GM23338 (cell line): ENCODE measurements at regions not wholly inside any gene's neighbourhood (a gene's known extent, or its start where the extent isn't known, plus 50 kb on each side); places are given as distances from the start of the nearest gene placed in this dataset.
A peak's percentile ranks its signal among the peaks of the same experiment; 100 is the strongest.

Source experiments
- ATAC-seq: fragments of 200-7000 bp; cut with Tn5 transposase; 3 replicates; pipeline ENCODE4 v1.9.1; 2020
- DNase-seq: peaks from one replicate; pipeline ENCODE4 v3.0.0-alpha.2; 2015; ENCODE audit warnings: low spot score
- H2AFZ ChIP-seq: fragments of 200-600 bp; sonication (generic); 2 replicates; pipeline ENCODE4 v1.8.0; 2016; ENCODE audit warnings: antibody characterized with exemption, mild to moderate bottlenecking, moderate library complexity
- H3F3A ChIP-seq: fragments of 200-600 bp; sonication (generic); replicated peaks from 2 replicates; pipeline ENCODE4 v1.8.0; 2017; ENCODE audit warnings: antibody characterized with exemption, mixed run types, low read depth
- H3K27ac ChIP-seq: fragments of 200-600 bp; sonication (generic); 2 replicates; pipeline ENCODE4 v1.6.1; 2016; ENCODE audit warnings: low read depth
- H3K27me3 ChIP-seq: fragments of 200-600 bp; sonication (generic); 2 replicates; pipeline ENCODE4 v1.8.0; 2016; ENCODE audit warnings: mild to moderate bottlenecking, mixed run types, moderate library complexity; ENCODE audit not compliant: insufficient read depth
- H3K36me3 ChIP-seq: fragments of 200-600 bp; sonication (generic); 2 replicates; pipeline ENCODE4 v1.8.0; 2016; ENCODE audit warnings: mild to moderate bottlenecking; ENCODE audit not compliant: insufficient read depth
- H3K4me1 ChIP-seq: fragments of 200-600 bp; sonication (generic); 2 replicates; pipeline ENCODE4 v1.8.0; 2016; ENCODE audit warnings: mild to moderate bottlenecking, moderate library complexity; ENCODE audit not compliant: insufficient read depth
- H3K4me2 ChIP-seq: fragments of 200-600 bp; sonication (generic); 2 replicates; pipeline ENCODE4 v1.7.1; 2017; ENCODE audit warnings: mixed run types
- H3K4me3 ChIP-seq: fragments of 200-600 bp; sonication (generic); 2 replicates; pipeline ENCODE4 v1.6.1; 2016; ENCODE audit warnings: mixed run types
- H3K79me2 ChIP-seq: fragments of 200-600 bp; sonication (generic); replicated peaks from 2 replicates; pipeline ENCODE4 v1.8.0; 2017; ENCODE audit warnings: mild to moderate bottlenecking; ENCODE audit not compliant: insufficient read depth
- H3K9me2 ChIP-seq: fragments of 200-600 bp; sonication (generic); 2 replicates; pipeline ENCODE4 v1.8.0; 2017; ENCODE audit not compliant: insufficient read depth
- H4K20me1 ChIP-seq: fragments of 200-600 bp; sonication (generic); replicated peaks from 2 replicates; pipeline ENCODE4 v1.8.0; 2017; ENCODE audit warnings: mild to moderate bottlenecking; ENCODE audit not compliant: insufficient read depth
- H3K27ac Mint-ChIP-seq: 2 replicates; pipeline ENCODE4 v1.8.0; 2020; ENCODE audit warnings: inconsistent platforms, mild to moderate bottlenecking, moderate library complexity, mixed read lengths
- H3K27me3 Mint-ChIP-seq: 3 replicates; pipeline ENCODE4 v1.8.0; 2022; ENCODE audit warnings: low read depth, mild to moderate bottlenecking, moderate library complexity, mixed read lengths, inconsistent platforms; ENCODE audit not compliant: insufficient read depth, poor library complexity
- H3K36me3 Mint-ChIP-seq: 3 replicates; pipeline ENCODE4 v1.8.0; 2021; ENCODE audit warnings: low read depth, mild to moderate bottlenecking, inconsistent platforms, moderate library complexity, mixed read lengths
- H3K4me1 Mint-ChIP-seq: 3 replicates; pipeline ENCODE4 v1.8.0; 2020; ENCODE audit warnings: mild to moderate bottlenecking, inconsistent platforms, mixed read lengths
- H3K4me3 Mint-ChIP-seq: 3 replicates; pipeline ENCODE4 v1.8.0; 2021; ENCODE audit warnings: moderate library complexity, mild to moderate bottlenecking, inconsistent platforms, mixed read lengths
- H3K9me3 Mint-ChIP-seq: 3 replicates; pipeline ENCODE4 v1.8.0; 2020; ENCODE audit warnings: moderate library complexity, mild to moderate bottlenecking, inconsistent platforms, mixed read lengths
- CREB1 ChIP-seq: fragments of 250-450 bp; sonication (Bioruptor Pico); IDR thresholded peaks from 2 replicates; pipeline ENCODE4 v1.5.0; 2020; ENCODE audit warnings: low read depth, mild to moderate bottlenecking, moderate library complexity
- CTCF ChIP-seq, 2 experiments: fragments of 200-600 bp in 1 of 2; sonication (generic) in 1 of 2; conservative IDR thresholded peaks; 2 replicates each; pipeline versions ENCODE4 v1.5.1 to v1.6.1; 2016 to 2017; ENCODE audit warnings: antibody characterized with exemption in 2 of 2, low read depth in 2 of 2, mild to moderate bottlenecking in 2 of 2, moderate library complexity in 1 of 2
- ETS1 ChIP-seq: IDR thresholded peaks from 2 replicates; pipeline ENCODE4 v1.6.1; 2016; ENCODE audit warnings: antibody characterized with exemption
- EZH2 ChIP-seq: fragments of 200-600 bp; sonication (generic); IDR thresholded peaks from one replicate; pipeline ENCODE4 v1.8.0; 2017; ENCODE audit warnings: antibody characterized with exemption, mild to moderate bottlenecking, low read depth; ENCODE audit not compliant: unreplicated experiment
- EZH2phosphoT487 ChIP-seq: fragments of 200-600 bp; sonication (generic); IDR thresholded peaks from one replicate; pipeline ENCODE4 v1.8.1; 2018; ENCODE audit warnings: antibody characterized with exemption; ENCODE audit not compliant: unreplicated experiment
- JUNB ChIP-seq: IDR thresholded peaks from one replicate; pipeline ENCODE4 v1.6.1; 2016; ENCODE audit warnings: antibody characterized with exemption; ENCODE audit not compliant: unreplicated experiment
- NANOG ChIP-seq: IDR thresholded peaks from 2 replicates; pipeline ENCODE4 v1.6.1; 2016; ENCODE audit warnings: antibody characterized with exemption, borderline replicate concordance
- POLR2AphosphoS5 ChIP-seq: IDR thresholded peaks from 2 replicates; pipeline ENCODE4 v1.6.1; 2016; ENCODE audit warnings: antibody characterized with exemption, low read depth
- STAT1 ChIP-seq: IDR thresholded peaks from one replicate; pipeline ENCODE4 v1.6.1; 2016; ENCODE audit warnings: antibody characterized with exemption; ENCODE audit not compliant: unreplicated experiment

GRCh38 chr11:109132539-109132938, 289.5 kb upstream of the C11orf87 start (continued):
- TF ChIP-seq POLR2AphosphoS5: no peak
- no peak for TF ChIP-seq STAT1
- no peak for TF ChIP-seq NANOG
- TF ChIP-seq CREB1 (CRISPR knock-in tag): no peak
- no peak for TF ChIP-seq EZH2phosphoT487
- no peak for TF ChIP-seq JUNB
- no peak for TF ChIP-seq EZH2

- no peak for DNase-seq
- H3K4me3 ChIP-seq: no peak overlapping the region
- no peaks in the 10 kb centered on the region for H3K9me2 ChIP-seq
- no peaks in the 10 kb centered on the region for H3K36me3 ChIP-seq
- H3K27ac ChIP-seq: no peak overlapping the region
- no peaks in the 10 kb centered on the region for H3F3A ChIP-seq
- 0 out of 2 replicates have a peak overlapping the region, but pooled peaks have one; percentile 47 for H2AFZ ChIP-seq
- 0 out of 2 replicates have a peak, but pooled peaks cover 15% of the 10 kb centered on the region for H3K4me1 ChIP-seq
- no peak for ATAC-seq
- Mint-ChIP-seq H3K9me3 (no peaks in the 10 kb centered on the region; the same call in 2 of the 3 replicates), H3K4me1 (peaks cover 15% of the 10 kb centered on the region), H3K4me3 (no peak overlapping the region), H3K36me3 (no peaks in the 10 kb centered on the region), H3K27me3 (no peaks in the 10 kb centered on the region), H3K27ac (no peak overlapping the region)
- no peak overlapping the region for H3K4me2 ChIP-seq
- TF ChIP-seq STAT1: no peak
- peaks cover 5% of the 10 kb centered on the region; the same call in 1 of the 2 replicates for H3K27me3 ChIP-seq
- no peaks in the 10 kb centered on the region for H3K79me2 ChIP-seq
- no peaks in the 10 kb centered on the region for H4K20me1 ChIP-seq
These were observed 288.8 kb upstream of the C11orf87 start for GRCh38 chr11:109133159-109133558.

- Mint-ChIP-seq H3K4me3 (no peak overlapping the region), H3K9me3 (no peaks in the 10 kb centered on the region; the same call in 2 of the 3 replicates), H3K4me1 (peaks cover 11% of the 10 kb centered on the region), H3K36me3 (no peaks in the 10 kb centered on the region), H3K27ac (no peak overlapping the region), H3K27me3 (no peaks in the 10 kb centered on the region)
- Histone ChIP-seq H3K27ac (no peak overlapping the region), H2AFZ (no peak overlapping the region), H3K9me2 (no peaks in the 10 kb centered on the region), H3K79me2 (no peaks in the 10 kb centered on the region), H3K4me3 (no peak overlapping the region), H3K36me3 (no peaks in the 10 kb centered on the region), H3K4me2 (no peak overlapping the region), H3K27me3 (peaks cover 5% of the 10 kb centered on the region; the same call in 1 of the 2 replicates), H3F3A (no peaks in the 10 kb centered on the region), H4K20me1 (no peaks in the 10 kb centered on the region), H3K4me1 (peaks cover 17% of the 10 kb centered on the region; the same call in 1 of the 2 replicates)
- TF ChIP-seq POLR2AphosphoS5 (no peak), CREB1 (CRISPR knock-in tag) (no peak), EZH2 (no peak), CTCF (conservative IDR thresholded peaks at IDR 0.05; ENCODE audit: low read depth in 2 of 2) (no peak), NANOG (no peak), ETS1 (no peak)
- ATAC-seq (no peak), DNase-seq (no peak)
These were observed 286.4 kb upstream of the C11orf87 start for GRCh38 chr11:109135627-109136026.
